ENCODE measurements at regions not wholly inside any gene's neighbourhood (a gene's known extent, or its start where the extent isn't known, plus 50 kb on each side); places are given as distances from the start of the nearest gene placed in this dataset.
"Not testable (repeated sequence)": the region's sequence is repeated elsewhere in the genome, so short reads cannot be mapped to it uniquely, and the experiment has no call there.

GRCh38 chr6:44036699-44037101 lies 90.6 kb downstream of the MRPL14 start:
- DNase-seq, result no peak

- no peak for DNase-seq
Observed at GRCh38 chr6:44036196-44036595, 91.1 kb downstream of the MRPL14 start.

- no peak for DNase-seq
Observed at GRCh38 chr6:44035621-44036020, 91.6 kb downstream of the MRPL14 start.

- DNase-seq, result no peak
Observed at GRCh38 chr6:44034931-44035345, 92.3 kb downstream of the MRPL14 start.

DNA sequence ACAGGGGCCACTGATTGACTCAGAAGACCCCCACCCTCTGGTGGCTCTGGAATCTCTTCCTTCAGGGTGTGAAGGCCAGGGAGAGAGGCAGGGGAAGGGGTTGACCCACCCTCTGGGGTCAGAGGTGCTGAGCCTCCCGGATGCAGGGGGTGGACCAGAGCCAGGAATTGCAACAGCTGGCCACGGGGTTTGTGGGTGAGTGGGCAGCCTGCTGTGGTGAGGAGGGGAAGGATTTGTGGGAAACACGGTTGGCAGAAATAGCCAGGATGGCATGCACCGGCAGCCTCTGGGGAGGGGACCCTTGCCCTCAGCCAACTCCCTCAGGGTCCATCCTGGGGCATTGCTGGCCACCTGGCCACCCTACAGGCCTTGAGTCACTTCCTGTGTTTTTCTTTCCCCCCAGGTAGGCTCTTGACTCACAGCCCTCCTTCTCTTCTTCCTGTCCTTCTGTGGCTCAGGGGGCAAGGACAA lies 92.8 kb downstream of the MRPL14 start:
- no peak for DNase-seq

DNA sequence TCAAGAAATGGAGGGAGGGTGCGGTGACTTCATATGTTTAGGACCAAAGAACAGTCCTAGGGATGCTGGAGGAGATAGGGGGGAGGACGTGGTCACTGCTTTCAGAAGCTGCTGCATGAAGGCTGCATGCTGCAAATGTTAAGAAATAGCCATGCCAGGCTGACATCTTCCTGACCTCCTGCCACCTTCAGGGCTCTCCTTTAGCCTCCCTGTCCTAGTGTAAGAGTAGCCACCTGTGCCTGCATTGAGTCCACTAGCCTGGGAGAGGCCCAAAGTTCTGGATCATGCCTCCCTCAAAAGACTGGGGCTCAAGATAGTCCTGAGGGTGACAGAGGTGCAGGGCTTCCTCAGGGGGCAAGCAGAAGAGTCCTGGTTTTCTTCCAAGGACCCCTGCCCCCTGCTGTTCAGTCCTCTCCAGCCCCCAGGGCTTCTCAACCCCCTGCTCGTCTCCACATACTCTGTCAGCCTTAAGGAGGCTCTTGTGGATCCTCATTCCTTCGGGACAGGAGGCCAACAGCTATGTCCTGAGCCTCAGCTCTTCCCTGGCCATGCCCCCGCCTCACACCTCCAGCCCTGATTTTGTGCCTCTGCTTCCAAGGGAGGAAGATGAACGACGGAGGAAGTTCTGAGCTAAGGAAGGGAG lies 96.3 kb downstream of the MRPL14 start:
- no peak for DNase-seq

DNA sequence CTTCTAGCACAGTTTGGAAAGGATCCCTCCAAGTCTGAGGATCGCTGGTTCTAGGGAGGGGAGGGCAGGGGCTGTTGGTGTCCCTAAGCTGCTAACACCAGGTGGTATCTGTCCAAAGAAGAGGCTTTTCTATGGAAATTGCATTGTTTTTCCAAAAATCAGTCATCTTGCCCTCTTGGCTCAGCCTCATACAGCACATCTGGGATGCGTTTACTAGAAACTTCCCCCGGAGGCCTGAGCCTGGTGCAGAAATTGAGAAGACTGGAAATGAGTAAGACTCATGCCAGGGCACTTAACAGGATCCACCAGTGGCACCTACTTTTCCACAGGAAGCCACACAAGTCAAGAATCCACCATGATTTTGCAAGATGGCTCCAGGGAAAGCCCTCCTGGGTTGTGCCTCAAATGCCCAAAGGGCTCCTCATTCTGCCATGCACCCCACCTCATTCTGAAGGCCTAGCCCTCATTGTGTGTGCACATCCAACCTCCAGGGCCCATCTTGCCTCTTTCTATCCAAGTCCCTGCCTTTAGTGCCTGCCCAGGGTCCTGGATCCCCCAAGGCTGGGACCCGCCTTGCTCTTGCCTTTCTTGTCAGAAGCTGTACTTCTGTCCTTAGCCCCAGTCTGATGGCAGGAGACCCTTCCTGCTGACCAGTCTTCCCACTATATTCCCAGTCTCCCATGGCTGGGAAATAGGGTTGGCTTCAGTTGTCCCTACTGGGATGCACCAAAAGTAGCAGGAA lies 97.6 kb downstream of the MRPL14 start:
- no peak for DNase-seq

GRCh38 chr6:44028789-44029310 lies 98.4 kb downstream of the MRPL14 start:
- no peak for DNase-seq

GRCh38 chr6:44025226-44025625 lies 102.0 kb downstream of the MRPL14 start:
- no peak for DNase-seq

- DNase-seq, result no peak
Observed at GRCh38 chr6:44024574-44025219, 102.6 kb downstream of the MRPL14 start.

- DNase-seq, result no peak
Observed at GRCh38 chr6:44023586-44024454, 103.4 kb downstream of the MRPL14 start.

GRCh38 chr6:44022671-44023352 lies 104.4 kb downstream of the MRPL14 start:
- DNase-seq, result no peak

DNA sequence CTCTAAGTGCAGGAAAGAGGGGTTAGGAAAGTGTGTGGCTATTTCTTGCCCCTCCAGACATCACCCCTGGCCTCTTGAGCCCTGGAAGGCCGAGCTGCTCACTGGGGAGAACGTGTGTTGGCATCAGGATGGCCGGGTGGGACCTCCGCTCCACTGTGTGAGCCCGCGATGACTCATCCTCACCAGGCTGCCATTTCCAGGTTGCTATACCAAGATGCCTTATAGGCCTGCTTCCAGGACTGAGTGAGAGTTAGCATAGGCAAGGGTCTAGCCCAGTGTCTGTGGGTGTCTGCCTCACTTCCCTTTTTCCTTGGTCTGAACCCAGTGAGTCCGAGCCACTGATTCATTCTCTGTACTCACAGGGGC lies 105.0 kb downstream of the MRPL14 start:
- DNase-seq, result no peak

DNA sequence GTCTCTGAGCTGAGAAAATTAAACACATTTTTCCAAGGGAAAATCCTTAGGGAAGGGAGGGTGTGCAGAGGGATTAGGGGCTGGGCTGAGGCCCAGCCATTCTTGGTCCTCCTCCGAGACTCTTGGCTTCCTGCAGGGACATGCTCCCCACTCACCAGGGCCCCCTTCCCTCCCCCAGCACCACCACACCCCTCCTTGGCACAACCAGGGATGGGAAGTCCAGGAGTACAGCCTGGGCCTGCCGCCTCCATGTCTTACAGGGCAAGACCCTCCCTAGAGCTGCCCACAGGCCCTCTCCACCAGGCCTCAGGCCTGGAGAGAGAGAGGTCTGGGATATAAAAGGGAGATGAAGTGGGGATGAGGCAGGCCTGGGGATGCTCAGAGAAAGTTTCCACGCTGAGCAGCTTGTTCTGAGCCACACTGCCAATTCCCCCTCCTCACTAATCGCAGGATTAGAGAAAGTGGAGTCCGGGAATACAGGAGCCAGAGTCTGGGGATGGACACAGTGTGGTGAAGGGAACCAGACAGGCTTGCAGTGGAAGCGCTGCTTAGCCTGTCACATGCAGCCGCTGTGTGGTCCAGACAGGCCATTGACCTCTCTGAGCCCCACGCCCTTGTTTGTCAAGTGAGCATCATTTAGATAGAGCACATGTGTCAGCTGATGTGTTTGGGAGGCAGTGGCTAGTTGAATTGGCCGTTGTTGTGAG lies 105.5 kb downstream of the MRPL14 start:
- no peak for DNase-seq

DNA sequence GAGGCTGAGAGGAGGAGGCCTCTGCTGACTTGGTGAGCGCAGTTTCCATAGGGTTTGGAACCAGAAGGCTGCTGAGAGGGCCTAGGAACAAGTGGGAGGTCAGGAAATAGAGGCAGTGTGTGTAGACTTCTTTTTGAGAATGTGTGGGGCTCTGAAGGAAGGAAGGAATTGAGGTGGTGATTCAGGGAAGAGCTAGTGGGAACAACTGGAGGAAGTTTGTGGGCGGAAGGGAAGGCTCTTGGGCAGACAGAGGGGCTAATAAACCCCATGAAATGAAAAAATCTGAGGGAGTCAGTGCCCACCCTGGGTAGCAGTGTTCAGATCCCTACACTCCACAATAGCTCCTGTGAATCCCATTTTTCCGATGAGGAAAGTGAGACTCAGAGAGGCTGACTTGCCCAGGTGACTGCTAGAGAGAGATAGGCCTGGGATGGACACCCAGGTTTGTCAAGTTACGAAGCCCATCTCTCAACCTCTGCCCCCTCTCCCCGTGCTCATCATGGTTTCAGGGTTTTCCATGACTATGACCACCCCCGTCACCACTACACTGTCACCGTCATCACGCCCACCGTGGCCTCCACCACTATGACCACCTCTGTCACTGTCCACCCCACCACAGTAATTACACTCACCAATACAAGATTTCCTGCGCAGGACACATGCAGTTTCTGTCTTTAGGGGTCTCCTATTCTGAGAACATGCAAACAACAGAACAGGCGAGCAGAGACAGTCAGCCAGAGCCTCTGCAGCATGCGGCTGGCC lies 106.4 kb downstream of the MRPL14 start:
- no peak for DNase-seq

DNA sequence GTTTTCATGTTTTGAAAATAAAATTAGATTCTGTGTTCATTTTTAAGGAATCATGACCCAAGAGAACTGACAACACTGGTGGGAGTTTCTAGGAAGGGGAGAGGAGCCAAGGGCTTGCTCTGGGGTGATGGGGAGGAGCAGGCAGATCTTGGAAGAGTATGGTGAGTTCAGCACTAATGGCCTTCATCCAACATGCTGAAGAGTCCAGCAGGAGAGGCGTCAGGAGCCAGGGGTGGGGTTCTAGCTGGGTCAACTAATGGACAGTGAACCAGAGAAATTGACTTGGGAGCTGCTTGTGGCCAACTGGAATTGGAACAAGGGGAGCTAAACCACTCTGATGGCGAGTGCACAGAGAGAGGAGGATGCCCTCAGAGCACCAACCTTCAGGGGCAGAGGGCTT lies 107.1 kb downstream of the MRPL14 start:
- DNase-seq, result no peak

- DNase-seq, result not testable (repeated sequence)
Observed at GRCh38 chr6:44017307-44017706, 109.9 kb downstream of the MRPL14 start.

GRCh38 chr6:44016131-44016870 lies 111.0 kb downstream of the MRPL14 start:
- DNase-seq, result no peak

- peak; percentile 8 for DNase-seq
Observed at GRCh38 chr6:44012078-44012493, 115.2 kb downstream of the MRPL14 start.

- no peak for DNase-seq
Observed at GRCh38 chr6:44011350-44011920, 115.8 kb downstream of the MRPL14 start.

Data from CD4-positive, alpha-beta T cell treated with Interleukin-10 for 1 hour (primary cell).